H1 (cell line): ENCODE measurements at regions not wholly inside any gene's neighbourhood (a gene's known extent, or its start where the extent isn't known, plus 50 kb on each side); places are given as distances from the start of the nearest gene placed in this dataset.

Experiments used
- ATF3 ChIP-seq: IDR thresholded peaks from 2 replicates; pipeline ENCODE4 v1.6.1; 2011; ENCODE audit warnings: low read depth, mild to moderate bottlenecking, low read length; ENCODE audit not compliant: insufficient read depth
- BCL11A ChIP-seq, 2 experiments: IDR thresholded peaks; one replicate each; pipeline ENCODE4 v1.6.1; 2011; ENCODE audit warnings: low read depth in 2 of 2, low read length in 2 of 2, mild to moderate bottlenecking in 2 of 2
- CHD7 ChIP-seq: fragments of 300-600 bp; sonication (generic); IDR thresholded peaks from 2 replicates; pipeline ENCODE4 v1.7.1; 2012; ENCODE audit warnings: low read length, moderate library complexity, mild to moderate bottlenecking, inconsistent platforms; ENCODE audit not compliant: insufficient replicate concordance
- RNF2 ChIP-seq: fragments of 200-900, 300-1000 bp; sonication (generic); IDR thresholded peaks from 2 replicates; pipeline ENCODE4 v1.7.1; 2016; ENCODE audit warnings: borderline replicate concordance, low read depth, mild to moderate bottlenecking, antibody characterized with exemption, low read length; ENCODE audit not compliant: poor library complexity, severe bottlenecking; ENCODE audit errors: missing control alignments
- SIRT6 ChIP-seq: IDR thresholded peaks from one replicate; pipeline ENCODE4 v1.7.1; 2012; ENCODE audit warnings: low read length, inconsistent platforms
- SP4 ChIP-seq: IDR thresholded peaks from 2 replicates; pipeline ENCODE4 v1.6.1; 2012; ENCODE audit warnings: low read length, inconsistent platforms
- TBP ChIP-seq: IDR thresholded peaks from 2 replicates; pipeline ENCODE4 v1.6.1; 2011; ENCODE audit warnings: low read depth, low read length, improper control_type of control experiment
- TF ChIP-seq, protein P1 (sequence below): IDR thresholded peaks from 2 replicates; pipeline ENCODE4 v1.6.1; 2012; ENCODE audit warnings: low read length, inconsistent platforms

GRCh38 chr10:30121401-30121800 is 62.0 kb upstream of the JCAD start (continued):
- no peak for TF ChIP-seq CHD7
- no peak for TF ChIP-seq RNF2
- TF ChIP-seq ATF3: no peak
- TF ChIP-seq SIRT6: no peak
- TF ChIP-seq BCL11A (IDR thresholded peaks at IDR 0.05; ENCODE audit: low read depth in 2 of 2, low read length in 2 of 2): no peak
- TF ChIP-seq, protein P1, sequence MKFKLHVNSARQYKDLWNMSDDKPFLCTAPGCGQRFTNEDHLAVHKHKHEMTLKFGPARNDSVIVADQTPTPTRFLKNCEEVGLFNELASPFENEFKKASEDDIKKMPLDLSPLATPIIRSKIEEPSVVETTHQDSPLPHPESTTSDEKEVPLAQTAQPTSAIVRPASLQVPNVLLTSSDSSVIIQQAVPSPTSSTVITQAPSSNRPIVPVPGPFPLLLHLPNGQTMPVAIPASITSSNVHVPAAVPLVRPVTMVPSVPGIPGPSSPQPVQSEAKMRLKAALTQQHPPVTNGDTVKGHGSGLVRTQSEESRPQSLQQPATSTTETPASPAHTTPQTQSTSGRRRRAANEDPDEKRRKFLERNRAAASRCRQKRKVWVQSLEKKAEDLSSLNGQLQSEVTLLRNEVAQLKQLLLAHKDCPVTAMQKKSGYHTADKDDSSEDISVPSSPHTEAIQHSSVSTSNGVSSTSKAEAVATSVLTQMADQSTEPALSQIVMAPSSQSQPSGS: no peak
- TF ChIP-seq TBP: no peak
- no peak for TF ChIP-seq SP4
